ENCODE measurements at regions not wholly inside any gene's neighbourhood (a gene's known extent, or its start where the extent isn't known, plus 50 kb on each side); places are given as distances from the start of the nearest gene placed in this dataset.

- no peak for DNase-seq
Observed at GRCh38 chr1:213728593-213729536, 258.9 kb upstream of the PROX1 start.

- DNase-seq, result no peak
Observed at GRCh38 chr1:213733705-213734104, 254.1 kb upstream of the PROX1 start.

GRCh38 chr1:213737398-213738035 lies 250.3 kb upstream of the PROX1 start:
- DNase-seq, result no peak

- no peak for DNase-seq
Observed at GRCh38 chr1:213738658-213739057, 249.1 kb upstream of the PROX1 start.

GRCh38 chr1:213742992-213743391 lies 244.8 kb upstream of the PROX1 start:
- DNase-seq, result no peak

GRCh38 chr1:213744780-213745179 lies 243.0 kb upstream of the PROX1 start:
- DNase-seq, result no peak

- DNase-seq, result no peak
Observed at GRCh38 chr1:213745451-213745850, 242.3 kb upstream of the PROX1 start.

GRCh38 chr1:213749558-213749957 lies 238.2 kb upstream of the PROX1 start:
- DNase-seq, result no peak

GRCh38 chr1:213750231-213751063 lies 237.3 kb upstream of the PROX1 start:
- no peak for DNase-seq

- no peak for DNase-seq
Observed at GRCh38 chr1:213751064-213751397, 236.7 kb upstream of the PROX1 start.

GRCh38 chr1:213759359-213760181 lies 228.2 kb upstream of the PROX1 start:
- DNase-seq, result no peak

- no peak for DNase-seq
Observed at GRCh38 chr1:213761845-213762407, 225.8 kb upstream of the PROX1 start.

GRCh38 chr1:213767683-213768082 lies 220.1 kb upstream of the PROX1 start:
- DNase-seq, result no peak

- DNase-seq, result no peak
Observed at GRCh38 chr1:213772128-213773063, 215.4 kb upstream of the PROX1 start.

GRCh38 chr1:213773975-213774374 lies 213.8 kb upstream of the PROX1 start:
- DNase-seq, result no peak

- no peak for DNase-seq
Observed at GRCh38 chr1:213776969-213777368, 210.8 kb upstream of the PROX1 start.

- DNase-seq, result no peak
Observed at GRCh38 chr1:213779228-213779627, 208.5 kb upstream of the PROX1 start.

GRCh38 chr1:213782941-213783672 lies 204.7 kb upstream of the PROX1 start:
- no peak for DNase-seq

- DNase-seq, result no peak
Observed at GRCh38 chr1:213783893-213784292, 203.9 kb upstream of the PROX1 start.

GRCh38 chr1:213786683-213787082 lies 201.1 kb upstream of the PROX1 start:
- no peak for DNase-seq
